ENCODE measurements at regions not wholly inside any gene's neighbourhood (a gene's known extent, or its start where the extent isn't known, plus 50 kb on each side); places are given as distances from the start of the nearest gene placed in this dataset.
A peak's percentile ranks its signal among the peaks of the same experiment; 100 is the strongest.

- DNase-seq (ENCODE audit: extremely low read depth, insufficient read length): no peak
- Histone ChIP-seq H3K4me3 (replicated peaks; ENCODE audit: low read depth, low read length) (no peak overlapping the region), H3K27me3 (replicated peaks; ENCODE audit: control insufficient read depth, insufficient read depth, low read length) (no peaks in the 10 kb centered on the region), H3K36me3 (ENCODE audit: control insufficient read depth, insufficient read depth, low read length) (no peaks in the 10 kb centered on the region)
- no peak for TF ChIP-seq CTCF (IDR thresholded peaks at IDR 0.05; ENCODE audit: insufficient read depth, low read length, poor library complexity, severe bottlenecking)
These were observed 119.0 kb downstream of the RPIA start for GRCh38 chr2:88810488-88810887.

- no peak for DNase-seq (ENCODE audit: extremely low read depth, insufficient read length)
- no peak for TF ChIP-seq CTCF (IDR thresholded peaks at IDR 0.05; ENCODE audit: insufficient read depth, low read length, poor library complexity, severe bottlenecking)
- Histone ChIP-seq H3K27me3 (replicated peaks; ENCODE audit: control insufficient read depth, insufficient read depth, low read length) (no peaks in the 10 kb centered on the region), H3K4me3 (replicated peaks; ENCODE audit: low read depth, low read length) (no peak overlapping the region), H3K36me3 (ENCODE audit: control insufficient read depth, insufficient read depth, low read length) (no peaks in the 10 kb centered on the region)
These were observed 119.8 kb downstream of the RPIA start for GRCh38 chr2:88811233-88811632.

GRCh38 chr2:88811681-88812080 is 120.2 kb downstream of the RPIA start:
- no peak for DNase-seq (ENCODE audit: extremely low read depth, insufficient read length)
- no peaks in the 10 kb centered on the region for H3K27me3 ChIP-seq (replicated peaks; ENCODE audit: control insufficient read depth, insufficient read depth, low read length)

GRCh38 chr2:88813612-88814011 is 122.1 kb downstream of the RPIA start:
- DNase-seq (ENCODE audit: extremely low read depth, insufficient read length): no peak

More at GRCh38 chr2:88811681-88812080, 120.2 kb downstream of the RPIA start:
- no peaks in the 10 kb centered on the region for H3K36me3 ChIP-seq (ENCODE audit: control insufficient read depth, insufficient read depth, low read length)
- no peak overlapping the region for H3K4me3 ChIP-seq (replicated peaks; ENCODE audit: low read depth, low read length)
- no peak for TF ChIP-seq CTCF (IDR thresholded peaks at IDR 0.05; ENCODE audit: insufficient read depth, low read length, poor library complexity, severe bottlenecking)

GRCh38 chr2:88815282-88815681 is 123.8 kb downstream of the RPIA start:
- Histone ChIP-seq H3K27me3 (replicated peaks; ENCODE audit: control insufficient read depth, insufficient read depth, low read length) (no peaks in the 10 kb centered on the region), H3K36me3 (ENCODE audit: control insufficient read depth, insufficient read depth, low read length) (no peaks in the 10 kb centered on the region), H3K4me3 (replicated peaks; ENCODE audit: low read depth, low read length) (no peak overlapping the region)
- TF ChIP-seq CTCF (IDR thresholded peaks at IDR 0.05; ENCODE audit: insufficient read depth, low read length, poor library complexity, severe bottlenecking): no peak
- DNase-seq (ENCODE audit: extremely low read depth, insufficient read length): no peak

More at GRCh38 chr2:88813612-88814011, 122.1 kb downstream of the RPIA start:
- TF ChIP-seq CTCF (IDR thresholded peaks at IDR 0.05; ENCODE audit: insufficient read depth, low read length, poor library complexity, severe bottlenecking): peak; percentile 9
- Histone ChIP-seq H3K4me3 (replicated peaks; ENCODE audit: low read depth, low read length) (no peak overlapping the region), H3K27me3 (replicated peaks; ENCODE audit: control insufficient read depth, insufficient read depth, low read length) (no peaks in the 10 kb centered on the region), H3K36me3 (ENCODE audit: control insufficient read depth, insufficient read depth, low read length) (no peaks in the 10 kb centered on the region)

GRCh38 chr2:88815697-88816096 is 124.2 kb downstream of the RPIA start:
- H3K27me3 ChIP-seq (replicated peaks; ENCODE audit: control insufficient read depth, insufficient read depth, low read length): no peaks in the 10 kb centered on the region
- H3K36me3 ChIP-seq (ENCODE audit: control insufficient read depth, insufficient read depth, low read length): no peaks in the 10 kb centered on the region
- no peak for DNase-seq (ENCODE audit: extremely low read depth, insufficient read length)
- no peak overlapping the region for H3K4me3 ChIP-seq (replicated peaks; ENCODE audit: low read depth, low read length)
- TF ChIP-seq CTCF (IDR thresholded peaks at IDR 0.05; ENCODE audit: insufficient read depth, low read length, poor library complexity, severe bottlenecking): no peak
